Activated CD4-positive, alpha-beta T cell treated with anti-CD3 and anti-CD28 coated beads, Interleukin-2, amount 10 ng/mL, durations not matched to agents 24 days and 14 days (primary cell): ENCODE measurements at regions not wholly inside any gene's neighbourhood (a gene's known extent, or its start where the extent isn't known, plus 50 kb on each side); places are given as distances from the start of the nearest gene placed in this dataset.

Experiments used
- DNase-seq: peaks from one replicate; pipeline ENCODE4 v3.0.0; 2022
- H3K27ac Mint-ChIP-seq: one replicate; pipeline ENCODE4 v1.8.0; 2022; ENCODE audit warnings: mild to moderate bottlenecking, mixed read lengths
- H3K27me3 Mint-ChIP-seq: one replicate; pipeline ENCODE4 v1.8.0; 2022; ENCODE audit warnings: mixed read lengths
- H3K36me3 Mint-ChIP-seq: one replicate; pipeline ENCODE4 v1.8.0; 2022; ENCODE audit warnings: low read depth, mild to moderate bottlenecking, mixed read lengths
- H3K4me1 Mint-ChIP-seq: one replicate; pipeline ENCODE4 v1.8.0; 2021; ENCODE audit warnings: mixed read lengths
- H3K4me3 Mint-ChIP-seq: one replicate; pipeline ENCODE4 v1.8.0; 2022; ENCODE audit warnings: mild to moderate bottlenecking, moderate library complexity, mixed read lengths
- H3K9me3 Mint-ChIP-seq: one replicate; pipeline ENCODE4 v1.8.0; 2021; ENCODE audit warnings: mixed read lengths
- intact Hi-C: fragments of 100-400 bp; cut with micrococcal nuclease; formaldehyde crosslinking; loops from one replicate; pipeline ENCODE4 v1.15.1; 2023

DNA sequence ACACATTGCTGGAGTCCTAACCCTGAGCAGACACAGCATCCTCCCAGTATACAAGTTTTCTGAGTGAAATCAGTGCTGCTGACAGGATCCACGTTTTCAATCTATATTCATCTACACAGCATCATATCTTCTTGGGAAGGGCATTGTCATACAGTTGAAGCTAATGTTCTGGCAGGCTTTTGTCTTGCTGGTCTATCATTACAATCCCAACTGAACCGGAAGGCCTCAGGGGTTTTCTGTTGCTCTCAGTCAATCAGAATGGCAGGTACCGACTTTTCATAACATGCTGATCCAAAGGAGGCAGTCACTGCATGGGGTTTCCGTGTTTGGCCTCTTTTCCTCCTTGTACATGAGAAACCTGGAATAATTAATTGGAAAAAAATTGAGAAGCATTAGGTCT is 2118.8 kb upstream of the WWC1 start:
- intact Hi-C loops = no loop called here
- Mint-ChIP-seq H3K4me3 (no peak overlapping the region), H3K27ac (no peak overlapping the region), H3K9me3 (peaks cover 6% of the 10 kb centered on the region), H3K27me3 (no peaks in the 10 kb centered on the region), H3K36me3 (no peaks in the 10 kb centered on the region), H3K4me1 (no peaks in the 10 kb centered on the region)
- DNase-seq = no peak

DNA sequence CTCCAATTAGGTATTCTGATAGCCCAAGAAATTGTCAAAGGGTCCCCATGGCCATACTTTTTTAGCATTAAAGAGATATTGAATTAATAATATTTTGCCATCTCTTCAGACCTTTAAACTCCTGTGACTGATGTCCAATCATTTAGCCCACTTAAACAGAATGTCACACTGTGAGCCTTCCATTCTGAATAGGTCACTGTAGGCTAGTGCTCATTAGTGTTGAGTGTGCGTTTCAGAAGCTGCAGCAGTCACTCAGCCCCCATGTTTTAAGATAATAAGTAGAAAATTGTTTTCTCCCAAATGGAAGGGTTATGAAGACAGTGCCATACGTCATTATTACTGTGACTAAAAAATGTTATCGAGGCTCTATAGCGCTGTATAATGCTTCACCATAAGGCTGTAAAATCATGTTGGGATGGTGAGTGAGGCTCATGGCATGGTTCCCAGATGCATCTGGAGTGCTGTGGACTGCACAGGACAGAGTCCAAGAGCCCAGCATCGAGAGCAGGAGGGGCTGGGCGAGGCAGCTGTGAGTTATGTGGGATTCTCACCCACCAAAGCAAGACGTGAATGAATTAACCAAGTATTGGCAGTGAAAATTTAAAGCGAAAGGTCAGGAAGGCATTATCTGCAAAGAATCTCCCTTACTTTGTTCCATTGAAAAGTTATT is 2112.9 kb upstream of the WWC1 start:
- Mint-ChIP-seq H3K4me1 (no peaks in the 10 kb centered on the region), H3K9me3 (peaks cover 5% of the 10 kb centered on the region), H3K27me3 (no peaks in the 10 kb centered on the region), H3K4me3 (no peak overlapping the region), H3K27ac (no peak overlapping the region), H3K36me3 (no peaks in the 10 kb centered on the region)
- no peak for DNase-seq
- intact Hi-C loops = no loop called here

DNA sequence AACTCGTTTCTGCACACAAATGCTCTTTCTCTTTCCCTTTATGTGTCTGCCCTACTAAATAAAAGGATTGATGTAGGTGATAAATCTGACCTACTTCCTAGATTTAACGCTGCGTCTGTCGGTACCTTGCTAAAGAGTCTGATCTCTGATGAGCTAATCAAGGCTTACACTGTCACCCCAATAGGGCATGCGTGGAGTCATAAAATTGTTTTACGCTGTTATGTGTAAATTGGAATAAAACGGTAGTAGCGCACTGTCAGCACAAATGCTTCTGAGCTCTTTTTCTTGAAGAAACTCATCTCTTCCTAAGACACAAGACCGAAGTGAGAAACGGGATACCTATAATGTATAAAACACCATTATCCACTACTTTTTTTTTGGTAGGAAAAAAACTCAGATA is 2106.3 kb upstream of the WWC1 start:
- Mint-ChIP-seq H3K9me3 (peaks cover 3% of the 10 kb centered on the region), H3K27me3 (no peaks in the 10 kb centered on the region), H3K4me1 (no peaks in the 10 kb centered on the region), H3K27ac (no peak overlapping the region), H3K36me3 (no peaks in the 10 kb centered on the region), H3K4me3 (no peak overlapping the region)
- intact Hi-C loops = no loop called here
- no peak for DNase-seq

DNA sequence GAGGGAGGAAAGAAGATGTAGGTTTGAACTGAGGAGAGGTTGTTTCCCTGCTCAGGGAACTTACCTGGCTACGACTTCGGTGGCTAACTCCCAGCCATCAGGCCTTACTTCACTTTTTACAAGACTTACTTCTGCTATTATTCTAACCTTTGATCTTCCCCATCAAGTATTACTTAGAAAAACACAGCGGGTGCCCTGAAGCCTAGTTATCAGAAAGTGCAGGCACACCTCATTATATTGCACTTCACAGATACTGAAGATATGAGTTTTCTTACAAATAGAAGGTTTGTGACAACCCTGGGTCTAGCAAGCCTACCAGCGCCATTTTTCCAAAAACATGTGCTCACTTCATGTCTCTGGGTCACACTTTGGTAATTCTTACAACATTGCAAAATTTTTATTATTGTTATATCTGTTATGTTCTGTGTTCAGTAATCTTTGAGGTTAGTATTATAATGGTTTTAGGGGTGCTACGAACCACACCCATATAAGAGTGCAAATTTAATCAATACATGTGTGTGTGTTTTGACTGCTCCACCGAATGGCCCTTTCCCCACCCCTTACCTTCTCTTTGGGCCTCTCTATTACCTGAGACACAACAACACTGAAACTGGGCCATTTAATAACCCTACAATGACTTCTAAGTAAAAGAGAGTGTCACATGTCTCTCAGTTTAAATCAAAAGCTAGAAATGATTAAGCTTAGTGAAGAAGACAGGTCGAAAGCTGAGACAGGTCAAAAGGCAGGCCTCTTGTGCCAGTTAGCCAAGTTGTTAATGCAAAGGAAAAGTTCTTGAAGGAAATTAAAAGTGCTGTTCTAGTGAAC is 2102.7 kb upstream of the WWC1 start:
- no peaks in the 10 kb centered on the region for H3K4me1 Mint-ChIP-seq
- H3K9me3 Mint-ChIP-seq = peaks cover 3% of the 10 kb centered on the region
- intact Hi-C loops = no loop called here
- no peak overlapping the region for H3K27ac Mint-ChIP-seq
- no peak for DNase-seq
- no peaks in the 10 kb centered on the region for H3K36me3 Mint-ChIP-seq
- no peaks in the 10 kb centered on the region for H3K27me3 Mint-ChIP-seq
- no peak overlapping the region for H3K4me3 Mint-ChIP-seq

DNA sequence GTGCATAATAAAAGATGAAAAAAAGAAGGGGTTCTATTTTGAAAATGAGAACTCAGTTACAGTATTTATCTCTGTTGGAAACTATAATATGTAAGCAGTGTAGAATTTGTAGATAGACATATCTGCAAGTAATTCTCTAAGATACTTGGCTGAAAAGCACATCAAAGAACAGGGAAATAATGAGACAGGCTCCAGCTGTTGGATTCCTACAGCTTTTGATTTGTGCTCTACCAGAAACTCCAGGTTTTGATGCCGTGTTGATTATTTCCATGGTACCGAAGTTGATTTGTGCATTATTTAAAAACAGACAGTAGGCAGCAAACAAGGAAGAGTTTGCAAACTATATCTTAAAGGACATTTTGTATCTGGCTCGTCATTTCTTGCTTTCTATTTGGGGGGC is 2098.7 kb upstream of the WWC1 start:
- Mint-ChIP-seq H3K27ac (no peak overlapping the region), H3K27me3 (no peaks in the 10 kb centered on the region), H3K9me3 (no peaks in the 10 kb centered on the region), H3K4me3 (no peak overlapping the region), H3K4me1 (no peaks in the 10 kb centered on the region), H3K36me3 (no peaks in the 10 kb centered on the region)
- intact Hi-C loops = no loop called here
- DNase-seq = no peak

DNA sequence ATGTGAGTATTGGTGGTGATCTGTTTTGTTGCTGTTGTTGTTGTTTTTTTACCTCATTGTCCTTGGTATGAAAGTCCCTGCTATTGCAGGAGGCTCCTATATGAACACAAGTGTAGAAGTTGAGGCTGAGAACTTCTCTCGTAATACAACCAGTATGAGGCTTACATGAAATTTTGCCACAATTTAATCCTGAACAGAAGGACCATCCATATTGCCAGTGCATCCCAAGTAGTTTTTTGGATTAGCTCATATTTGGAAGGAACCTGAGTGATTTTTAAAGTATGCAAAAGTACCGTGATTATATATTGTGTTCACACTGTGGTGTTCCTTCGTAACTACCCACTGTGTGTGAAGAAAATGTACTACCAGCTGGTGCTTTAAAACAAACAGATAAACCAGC is 2095.5 kb upstream of the WWC1 start:
- H3K9me3 Mint-ChIP-seq = no peaks in the 10 kb centered on the region
- no peak for DNase-seq
- no peaks in the 10 kb centered on the region for H3K27me3 Mint-ChIP-seq
- H3K4me1 Mint-ChIP-seq = no peaks in the 10 kb centered on the region
- H3K36me3 Mint-ChIP-seq = no peaks in the 10 kb centered on the region
- no peak overlapping the region for H3K27ac Mint-ChIP-seq
- H3K4me3 Mint-ChIP-seq = no peak overlapping the region
- intact Hi-C loops = no loop called here

DNA sequence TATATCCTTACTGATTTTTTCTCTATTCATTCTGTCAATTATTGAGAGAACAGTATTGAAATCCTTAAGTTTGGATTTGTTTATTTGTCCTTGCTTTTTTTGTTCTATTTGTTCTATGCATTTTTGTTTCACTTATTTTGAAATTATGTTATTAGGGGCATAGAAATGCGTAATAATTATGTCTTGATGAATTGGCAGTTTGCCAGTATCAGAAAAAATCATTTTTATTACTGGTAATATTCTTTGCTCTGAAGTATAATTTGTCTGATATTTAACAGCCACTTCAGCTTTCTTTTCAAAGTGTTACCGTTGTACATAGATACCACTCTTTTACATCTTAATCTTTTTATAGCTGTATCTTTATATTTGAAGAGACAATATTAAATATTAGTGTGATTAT is 2090.9 kb upstream of the WWC1 start:
- H3K4me3 Mint-ChIP-seq = no peak overlapping the region
- DNase-seq = no peak
- H3K4me1 Mint-ChIP-seq = no peaks in the 10 kb centered on the region
- H3K9me3 Mint-ChIP-seq = peaks cover 7% of the 10 kb centered on the region
- intact Hi-C loops = no loop called here
- H3K36me3 Mint-ChIP-seq = no peaks in the 10 kb centered on the region
- no peaks in the 10 kb centered on the region for H3K27me3 Mint-ChIP-seq
- H3K27ac Mint-ChIP-seq = no peak overlapping the region

DNA sequence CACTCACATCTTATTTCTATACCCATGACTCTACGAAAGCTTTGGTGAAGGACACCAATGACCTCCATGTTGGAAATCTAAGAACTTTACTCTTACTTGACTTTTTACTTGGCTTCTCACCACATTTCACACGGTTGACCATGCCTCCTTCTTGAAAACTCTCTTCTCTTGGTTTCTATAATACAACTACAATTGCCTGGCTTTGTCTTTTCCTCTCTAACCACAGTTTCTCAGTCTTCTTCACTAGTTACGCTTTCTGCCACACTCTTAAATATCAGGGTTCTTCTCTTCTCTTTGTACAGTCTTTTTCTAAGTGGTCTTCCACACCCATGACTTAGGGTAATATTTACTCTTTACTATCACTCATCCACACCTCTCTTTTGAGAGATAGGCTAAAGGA is 2079.8 kb upstream of the WWC1 start:
- intact Hi-C loops = no loop called here
- Mint-ChIP-seq H3K9me3 (peaks cover 12% of the 10 kb centered on the region), H3K36me3 (no peaks in the 10 kb centered on the region), H3K4me1 (no peaks in the 10 kb centered on the region), H3K27me3 (no peaks in the 10 kb centered on the region), H3K4me3 (no peak overlapping the region), H3K27ac (no peak overlapping the region)
- no peak for DNase-seq

DNA sequence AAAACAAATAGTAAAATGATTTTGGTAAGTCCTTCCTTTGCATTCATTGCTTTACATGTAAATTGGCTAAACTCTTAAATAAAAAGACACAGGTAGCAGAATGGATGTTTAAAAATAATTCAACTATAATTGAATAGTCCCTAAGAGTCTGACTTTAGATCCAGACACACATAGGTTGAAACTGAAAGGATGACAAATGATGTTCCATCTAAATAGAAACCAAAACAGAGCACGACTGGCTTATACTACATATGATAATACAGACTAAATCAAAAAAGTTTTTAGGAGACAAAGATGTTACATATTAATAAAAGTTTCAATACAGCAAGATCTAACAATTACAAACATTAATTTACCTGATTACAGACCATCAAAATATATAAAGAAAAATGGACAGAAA is 2055.1 kb upstream of the WWC1 start:
- Mint-ChIP-seq H3K9me3 (peaks cover 16% of the 10 kb centered on the region), H3K27me3 (no peaks in the 10 kb centered on the region), H3K27ac (no peak overlapping the region), H3K4me3 (no peak overlapping the region), H3K4me1 (no peaks in the 10 kb centered on the region), H3K36me3 (no peaks in the 10 kb centered on the region)
- DNase-seq = no peak
- intact Hi-C loops = no loop called here

DNA sequence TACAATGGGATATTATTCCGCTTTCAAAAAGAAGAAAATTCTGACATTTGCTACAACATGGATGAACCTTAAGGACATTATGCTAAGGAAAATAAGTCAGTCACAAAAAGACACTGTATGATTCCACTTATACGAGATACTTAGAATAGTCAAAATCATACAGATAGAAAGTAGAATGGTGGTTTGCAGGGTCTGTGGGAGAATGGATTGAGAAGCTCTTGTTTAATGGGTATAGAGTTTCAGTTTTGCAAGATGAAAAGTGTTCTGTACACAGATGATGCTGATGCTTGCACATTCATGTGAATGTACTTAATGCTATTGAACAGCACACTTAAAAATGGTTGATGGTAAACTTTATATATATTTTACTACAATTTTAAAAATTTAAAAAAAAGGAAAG is 2050.7 kb upstream of the WWC1 start:
- intact Hi-C loops = no loop called here
- no peaks in the 10 kb centered on the region for H3K9me3 Mint-ChIP-seq

DNA sequence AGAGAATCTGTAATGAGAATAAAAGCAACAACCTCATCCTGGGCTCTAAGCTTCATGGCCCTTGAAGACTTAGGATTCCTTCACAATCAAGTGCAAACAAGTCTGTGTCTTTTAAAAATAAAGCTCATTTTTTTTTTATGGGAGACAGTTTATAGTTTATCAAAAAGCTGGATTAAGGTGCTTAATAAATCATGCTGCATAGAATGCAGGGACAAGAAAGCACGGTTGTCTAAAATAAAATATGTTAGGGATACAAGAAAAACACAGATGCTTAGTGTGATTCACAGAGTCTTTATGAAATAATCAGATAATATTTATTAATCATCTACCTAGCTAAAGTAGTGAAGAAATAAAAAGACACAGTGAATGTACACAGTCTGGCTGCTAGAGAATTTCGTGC is 2045.9 kb upstream of the WWC1 start:
- no peaks in the 10 kb centered on the region for H3K27me3 Mint-ChIP-seq
- no peaks in the 10 kb centered on the region for H3K9me3 Mint-ChIP-seq
- intact Hi-C loops = no loop called here
- DNase-seq = no peak
- H3K27ac Mint-ChIP-seq = no peak overlapping the region
- H3K36me3 Mint-ChIP-seq = no peaks in the 10 kb centered on the region
- H3K4me3 Mint-ChIP-seq = no peak overlapping the region
- no peaks in the 10 kb centered on the region for H3K4me1 Mint-ChIP-seq

More for the DNA sequence above, 2050.7 kb upstream of the WWC1 start:
- DNase-seq = no peak
- no peak overlapping the region for H3K27ac Mint-ChIP-seq
- no peaks in the 10 kb centered on the region for H3K27me3 Mint-ChIP-seq
- no peaks in the 10 kb centered on the region for H3K36me3 Mint-ChIP-seq
- H3K4me1 Mint-ChIP-seq = no peaks in the 10 kb centered on the region
- no peak overlapping the region for H3K4me3 Mint-ChIP-seq

DNA sequence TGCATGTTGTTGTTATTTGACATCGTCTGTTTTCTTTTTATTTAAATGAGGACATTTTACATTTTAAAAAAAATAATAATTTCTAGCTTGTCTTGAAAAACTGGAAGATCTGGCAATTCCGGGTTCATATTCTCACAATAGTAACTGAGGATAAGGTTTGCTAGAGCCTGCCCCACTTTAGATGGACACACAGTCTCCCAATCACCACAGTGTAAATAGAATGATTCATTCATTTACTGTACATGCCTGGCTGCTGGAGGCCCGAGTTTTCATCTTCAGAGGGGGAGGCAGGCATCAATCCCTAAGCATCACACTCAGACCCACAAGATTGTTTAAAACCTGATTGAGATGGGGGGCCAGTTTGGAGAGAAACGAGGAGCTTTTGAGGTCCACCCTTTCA is 2039.7 kb upstream of the WWC1 start:
- no peak for DNase-seq
- Mint-ChIP-seq H3K27ac (no peak overlapping the region), H3K9me3 (peaks cover 8% of the 10 kb centered on the region), H3K27me3 (no peaks in the 10 kb centered on the region), H3K36me3 (no peaks in the 10 kb centered on the region), H3K4me3 (no peak overlapping the region), H3K4me1 (no peaks in the 10 kb centered on the region)
- intact Hi-C loops = no loop called here

DNA sequence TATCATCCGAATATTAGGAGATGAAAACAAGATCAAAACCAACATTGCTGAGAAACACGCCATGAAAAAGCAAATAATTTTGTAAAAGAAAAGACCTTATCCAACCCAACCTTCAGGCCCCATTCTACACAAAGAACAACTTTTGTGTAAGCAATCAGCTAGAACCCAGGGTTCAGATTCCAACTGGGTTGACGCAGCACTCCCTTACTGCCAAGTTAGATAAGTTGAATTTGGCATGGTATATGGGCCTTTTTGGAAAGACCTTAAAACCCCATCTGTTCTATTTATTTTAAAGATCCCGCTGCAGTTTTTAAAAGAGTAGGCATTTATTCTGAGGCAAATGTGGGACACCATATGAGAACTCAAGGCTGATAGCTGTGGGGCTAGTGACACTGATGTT is 2033.8 kb upstream of the WWC1 start:
- Mint-ChIP-seq H3K36me3 (no peaks in the 10 kb centered on the region), H3K27ac (no peak overlapping the region), H3K4me1 (no peaks in the 10 kb centered on the region), H3K4me3 (no peak overlapping the region), H3K27me3 (no peaks in the 10 kb centered on the region), H3K9me3 (peaks cover 11% of the 10 kb centered on the region)
- no peak for DNase-seq
- intact Hi-C loops = no loop called here

DNA sequence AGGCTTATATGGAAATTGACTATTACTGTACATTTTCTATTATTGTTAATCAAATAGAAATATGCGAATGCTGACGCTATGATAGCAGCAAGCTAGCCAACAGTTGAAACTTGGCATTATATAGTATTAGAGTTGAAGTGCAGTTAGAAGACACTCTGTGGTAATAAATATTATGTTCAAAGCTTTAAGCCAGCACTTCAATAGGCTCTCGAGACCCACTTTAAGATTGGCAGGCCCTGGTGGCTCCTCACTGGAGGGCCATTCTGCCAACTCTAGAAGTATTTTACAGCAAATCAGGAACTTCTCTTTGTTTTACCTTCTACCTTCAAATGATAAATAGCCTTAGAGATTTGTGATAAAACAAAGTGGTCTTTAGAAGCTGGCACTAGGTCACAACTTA is 2029.0 kb upstream of the WWC1 start:
- no peak for DNase-seq
- Mint-ChIP-seq H3K4me3 (no peak overlapping the region), H3K9me3 (peaks cover 4% of the 10 kb centered on the region), H3K4me1 (no peaks in the 10 kb centered on the region), H3K27me3 (no peaks in the 10 kb centered on the region), H3K36me3 (no peaks in the 10 kb centered on the region), H3K27ac (no peak overlapping the region)
- intact Hi-C loops = no loop called here

DNA sequence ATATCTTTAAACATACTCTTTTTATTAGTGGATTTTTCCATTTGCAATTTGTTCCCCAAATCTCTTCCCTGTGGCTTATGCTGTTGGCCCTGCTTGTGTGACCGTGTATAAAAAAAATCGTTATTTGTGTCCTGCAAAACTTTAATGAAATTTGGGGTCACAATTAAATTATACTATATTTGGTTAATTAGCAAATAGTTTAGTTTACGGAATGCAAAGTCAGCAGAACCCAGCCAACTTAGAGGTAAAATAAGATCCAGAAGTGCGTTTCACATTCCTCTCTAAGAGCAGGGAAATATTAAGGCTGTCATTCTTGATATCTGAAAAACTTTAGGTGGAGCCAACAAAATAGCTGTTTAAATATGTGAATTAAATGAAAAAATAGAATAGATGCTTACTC is 2023.5 kb upstream of the WWC1 start:
- no peaks in the 10 kb centered on the region for H3K4me1 Mint-ChIP-seq
- intact Hi-C loops = no loop called here
- peaks cover 4% of the 10 kb centered on the region for H3K9me3 Mint-ChIP-seq
- no peak overlapping the region for H3K27ac Mint-ChIP-seq
- no peaks in the 10 kb centered on the region for H3K36me3 Mint-ChIP-seq
- H3K4me3 Mint-ChIP-seq = no peak overlapping the region
- no peaks in the 10 kb centered on the region for H3K27me3 Mint-ChIP-seq
- no peak for DNase-seq
